PFSK-1 (cell line): ENCODE measurements at regions not wholly inside any gene's neighbourhood (a gene's known extent, or its start where the extent isn't known, plus 50 kb on each side); places are given as distances from the start of the nearest gene placed in this dataset.

Source experiments
- FOXP2 ChIP-seq: optimal IDR thresholded peaks from 2 replicates; pipeline ENCODE3; 2011; ENCODE audit warnings: borderline replicate concordance, control low read depth, inconsistent platforms; ENCODE audit not compliant: insufficient read depth; ENCODE audit errors: extremely low read length, extremely low read depth
- POLR2AphosphoS5 ChIP-seq: IDR thresholded peaks from 2 replicates; pipeline ENCODE4 v1.6.1; 2012; ENCODE audit warnings: low read depth, mild to moderate bottlenecking, control low read depth, low read length, moderate library complexity
- REST ChIP-seq, 2 experiments: IDR thresholded peaks; 2 replicates each; pipeline versions ENCODE4 v1.6.1 to v1.8.0; 2011 to 2012; ENCODE audit warnings: low read depth in 2 of 2, low read length in 2 of 2, control low read depth in 1 of 2, inconsistent platforms in 1 of 2, mild to moderate bottlenecking in 1 of 2, moderate library complexity in 1 of 2; ENCODE audit not compliant: insufficient read depth in 1 of 2
- SIN3A ChIP-seq: IDR thresholded peaks from 2 replicates; pipeline ENCODE4 v1.6.1; 2012; ENCODE audit warnings: mild to moderate bottlenecking, low read length, moderate library complexity, borderline replicate concordance; ENCODE audit not compliant: insufficient read depth
- TAF1 ChIP-seq: IDR thresholded peaks from 2 replicates; pipeline ENCODE4 v1.6.1; 2012; ENCODE audit warnings: low read length, control low read depth, borderline replicate concordance; ENCODE audit not compliant: insufficient read depth

- TF ChIP-seq SIN3A: no peak
- TF ChIP-seq REST (IDR thresholded peaks at IDR 0.05; ENCODE audit: insufficient read depth in 1 of 2, low read depth in 2 of 2, low read length in 2 of 2): peak in 1 of 2 experiments; percentile 84; a peak in 2 of 4 replicates
These were observed 150.8 kb upstream of the RAG2 start for GRCh38 chr11:36748836-36749235.

GRCh38 chr11:36746886-36747710 is 149.1 kb upstream of the RAG2 start:
- 0 out of 2 replicates have a peak, but pooled peaks have one; percentile 5 for TF ChIP-seq SIN3A
- TF ChIP-seq FOXP2: no peak

GRCh38 chr11:36744375-36745168 is 146.5 kb upstream of the RAG2 start:
- TF ChIP-seq FOXP2 (peak; percentile 38), SIN3A (0 out of 2 replicates have a peak, but pooled peaks have one; percentile 77), REST (IDR thresholded peaks at IDR 0.05; ENCODE audit: insufficient read depth in 1 of 2, low read depth in 2 of 2, low read length in 2 of 2) (no peak), POLR2AphosphoS5 (no peak; the same call in none of the 2 replicates), TAF1 (peak; percentile 56; the same call in 1 of the 2 replicates)

- TF ChIP-seq REST (IDR thresholded peaks at IDR 0.05; ENCODE audit: insufficient read depth in 1 of 2, low read depth in 2 of 2, low read length in 2 of 2): no peak
- no peak for TF ChIP-seq FOXP2
- TF ChIP-seq POLR2AphosphoS5: no peak
- no peak for TF ChIP-seq TAF1
- TF ChIP-seq SIN3A: no peak
These were observed 145.0 kb upstream of the RAG2 start for GRCh38 chr11:36743039-36743438.

- TF ChIP-seq FOXP2: no peak
- TF ChIP-seq REST (IDR thresholded peaks at IDR 0.05; ENCODE audit: insufficient read depth in 1 of 2, low read depth in 2 of 2, low read length in 2 of 2): no peak
- no peak for TF ChIP-seq SIN3A
- no peak for TF ChIP-seq POLR2AphosphoS5
- TF ChIP-seq TAF1: no peak
These were observed 143.5 kb upstream of the RAG2 start for GRCh38 chr11:36741515-36741914.
